Activated CD8-positive, alpha-beta memory T cell treated with anti-CD3 and anti-CD28 coated beads, Interleukin-2, amount 10 ng/mL, durations not matched to agents 7 days and 5 days (primary cell): ENCODE measurements at regions not wholly inside any gene's neighbourhood (a gene's known extent, or its start where the extent isn't known, plus 50 kb on each side); places are given as distances from the start of the nearest gene placed in this dataset.

Experiments
- ATAC-seq: fragments of 150-1000 bp; cut with Tn5 transposase; one replicate; pipeline ENCODE4 v1.10.0; 2021; ENCODE audit warnings: moderate library complexity
- CTCF ChIA-PET: fragments of 350-600 bp; sonication (Branson Sonifier 250); formaldehyde crosslinking; loops from one replicate; lab custom pipeline; 2021; ENCODE audit warnings: antibody characterized with exemption; lab: Charles Lee
- DNase-seq: peaks from one replicate; pipeline ENCODE4 v3.0.0-alpha.2; 2020
- H3K27ac Mint-ChIP-seq: one replicate; pipeline ENCODE4 v1.8.0; 2021; ENCODE audit warnings: mild to moderate bottlenecking, mixed read lengths
- H3K27me3 Mint-ChIP-seq: one replicate; pipeline ENCODE4 v1.8.0; 2021; ENCODE audit warnings: mixed read lengths
- H3K36me3 Mint-ChIP-seq: one replicate; pipeline ENCODE4 v1.8.0; 2021; ENCODE audit warnings: mild to moderate bottlenecking, mixed read lengths
- H3K4me1 Mint-ChIP-seq: one replicate; pipeline ENCODE4 v1.8.0; 2021; ENCODE audit warnings: mixed read lengths
- H3K4me3 Mint-ChIP-seq: one replicate; pipeline ENCODE4 v1.8.0; 2021; ENCODE audit warnings: mild to moderate bottlenecking, moderate library complexity, mixed read lengths
- H3K9me3 Mint-ChIP-seq: one replicate; pipeline ENCODE4 v1.8.0; 2022; ENCODE audit warnings: low read depth, mixed read lengths

DNA sequence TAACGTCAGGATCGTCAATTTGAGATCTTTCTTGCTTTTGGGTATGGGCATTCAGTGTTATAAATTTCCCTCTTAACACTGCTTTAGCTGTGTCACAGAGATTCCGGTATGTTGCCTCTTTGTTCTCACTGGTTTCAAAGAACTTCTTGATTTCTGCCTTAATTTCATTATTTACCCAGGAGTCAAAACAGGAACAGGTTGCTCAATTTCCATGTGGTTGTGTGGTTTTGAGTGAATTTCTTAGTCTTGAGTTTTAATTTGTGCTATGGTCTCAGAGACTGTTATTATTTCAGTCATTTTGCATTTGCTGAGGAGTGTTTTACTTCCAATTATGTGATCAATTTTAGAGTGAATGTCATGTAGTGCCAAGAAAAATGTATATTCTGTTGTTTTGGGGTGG lies 153.1 kb downstream of the PCDH17 start:
- ATAC-seq (no peak), DNase-seq (no peak)
- CTCF ChIA-PET = no interaction called here
- Mint-ChIP-seq H3K9me3 (peaks cover 13% of the 10 kb centered on the region), H3K27me3 (no peaks in the 10 kb centered on the region), H3K4me3 (no peak overlapping the region), H3K27ac (no peak overlapping the region), H3K4me1 (no peaks in the 10 kb centered on the region), H3K36me3 (no peaks in the 10 kb centered on the region)

DNA sequence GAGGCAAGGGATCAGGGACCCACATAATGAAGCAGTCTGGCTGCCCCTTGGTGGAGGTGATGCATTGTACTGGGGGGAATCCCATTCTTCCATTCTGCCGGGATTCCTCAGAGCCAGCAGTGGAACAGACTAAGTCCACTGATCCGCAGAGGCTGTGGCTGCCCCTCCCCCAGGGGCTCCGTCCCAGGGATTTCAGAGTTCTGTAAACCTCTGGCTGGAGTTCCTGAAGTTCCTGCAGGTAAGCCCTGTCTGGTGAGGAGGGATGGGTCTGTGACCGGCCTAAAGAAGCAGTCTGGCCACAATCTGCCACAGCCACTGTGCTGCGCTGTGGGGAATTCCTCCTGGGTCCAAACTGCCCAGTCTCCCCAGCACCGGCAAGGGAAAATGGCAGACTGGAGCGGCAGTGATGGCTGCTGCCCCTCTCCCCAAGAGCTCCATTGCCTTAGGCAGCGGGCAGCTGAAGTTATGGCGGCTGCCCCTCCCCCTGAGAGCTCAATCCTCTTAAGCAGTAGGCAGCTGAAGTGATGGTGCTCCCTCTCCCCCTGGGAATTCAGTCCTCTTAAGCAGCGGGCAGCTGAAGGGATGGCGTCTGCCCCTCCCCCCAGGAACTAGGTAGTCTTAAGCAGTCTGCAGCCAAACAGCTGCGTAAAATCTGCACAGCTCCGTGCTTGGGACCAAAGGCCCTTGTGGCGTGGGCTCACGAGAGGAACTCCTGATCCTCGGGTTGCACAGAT lies 155.7 kb downstream of the PCDH17 start:
- no peak overlapping the region for H3K27ac Mint-ChIP-seq
- no peaks in the 10 kb centered on the region for H3K4me1 Mint-ChIP-seq
- H3K9me3 Mint-ChIP-seq = peaks cover 13% of the 10 kb centered on the region
- CTCF ChIA-PET = no interaction called here
- no peak overlapping the region for H3K4me3 Mint-ChIP-seq
- DNase-seq (no peak), ATAC-seq (no peak)
- H3K36me3 Mint-ChIP-seq = no peaks in the 10 kb centered on the region
- H3K27me3 Mint-ChIP-seq = no peaks in the 10 kb centered on the region

DNA sequence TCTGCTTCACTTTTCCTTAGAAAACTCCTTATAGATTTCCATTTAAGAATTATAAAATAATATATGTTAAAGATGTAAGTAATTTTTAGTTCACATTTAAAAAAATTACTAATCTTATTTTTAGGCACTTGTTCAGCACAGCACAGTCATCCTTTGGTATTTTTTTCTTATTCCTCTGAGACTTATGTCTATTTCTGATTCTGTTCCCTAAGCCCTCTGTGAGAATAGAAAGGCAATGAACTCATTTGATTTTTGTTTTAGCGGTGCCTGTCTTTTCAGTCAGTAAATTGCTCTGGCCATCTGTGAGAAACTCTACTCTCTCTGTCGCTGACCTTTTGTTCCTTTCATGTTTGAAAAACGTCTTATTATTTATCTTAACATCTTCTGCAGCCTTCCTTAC lies 168.1 kb downstream of the PCDH17 start:
- Mint-ChIP-seq H3K9me3 (peaks cover 2% of the 10 kb centered on the region), H3K4me3 (no peak overlapping the region), H3K4me1 (no peaks in the 10 kb centered on the region), H3K36me3 (no peaks in the 10 kb centered on the region), H3K27me3 (no peaks in the 10 kb centered on the region), H3K27ac (no peak overlapping the region)
- no peak for ATAC-seq
- CTCF ChIA-PET = no interaction called here
- no peak for DNase-seq

DNA sequence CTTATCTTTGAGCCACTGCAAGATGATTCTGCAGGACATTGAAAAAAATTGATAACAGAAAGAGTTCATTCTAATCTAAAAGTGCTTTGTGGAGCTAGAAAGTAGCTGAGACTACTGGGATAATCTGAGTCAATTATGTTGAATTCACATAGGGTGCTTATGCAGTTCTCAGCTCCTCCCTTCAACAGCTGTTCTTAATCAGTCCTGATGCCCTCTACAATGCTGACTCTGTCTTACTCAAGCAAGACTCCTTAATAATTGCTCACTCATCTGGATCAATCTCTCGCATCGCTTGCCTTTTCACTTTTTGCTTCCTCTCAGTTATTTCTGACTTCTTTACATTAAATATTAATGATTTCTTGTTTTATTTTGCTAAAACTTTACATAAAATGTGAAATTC lies 182.1 kb downstream of the PCDH17 start:
- ATAC-seq = no peak
- H3K4me1 Mint-ChIP-seq = no peaks in the 10 kb centered on the region
- H3K27ac Mint-ChIP-seq = no peak overlapping the region
- H3K4me3 Mint-ChIP-seq = no peak overlapping the region
- CTCF ChIA-PET = no interaction called here
- H3K9me3 Mint-ChIP-seq = peaks cover 14% of the 10 kb centered on the region
- H3K27me3 Mint-ChIP-seq = no peaks in the 10 kb centered on the region
- no peak for DNase-seq
- H3K36me3 Mint-ChIP-seq = no peaks in the 10 kb centered on the region

DNA sequence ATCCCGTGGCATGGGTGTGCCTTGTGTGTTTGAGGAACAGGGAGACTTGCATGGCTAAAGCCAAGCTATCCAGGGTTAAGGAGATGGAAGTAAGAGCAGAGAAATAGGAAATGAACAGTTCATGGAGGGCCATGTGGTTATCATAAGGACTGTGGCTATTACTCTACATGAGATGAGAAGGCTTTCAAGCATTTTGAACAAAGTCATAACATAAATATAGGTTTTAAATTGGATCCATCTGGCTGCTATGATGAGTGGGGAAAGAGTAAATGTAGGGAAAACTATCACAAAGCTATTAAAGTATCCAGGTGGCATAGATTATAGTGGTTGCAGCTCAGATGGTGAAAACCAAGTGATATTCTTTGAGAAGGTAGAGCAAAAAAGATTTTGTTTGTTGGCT lies 184.1 kb downstream of the PCDH17 start:
- no peaks in the 10 kb centered on the region for H3K27me3 Mint-ChIP-seq

DNA sequence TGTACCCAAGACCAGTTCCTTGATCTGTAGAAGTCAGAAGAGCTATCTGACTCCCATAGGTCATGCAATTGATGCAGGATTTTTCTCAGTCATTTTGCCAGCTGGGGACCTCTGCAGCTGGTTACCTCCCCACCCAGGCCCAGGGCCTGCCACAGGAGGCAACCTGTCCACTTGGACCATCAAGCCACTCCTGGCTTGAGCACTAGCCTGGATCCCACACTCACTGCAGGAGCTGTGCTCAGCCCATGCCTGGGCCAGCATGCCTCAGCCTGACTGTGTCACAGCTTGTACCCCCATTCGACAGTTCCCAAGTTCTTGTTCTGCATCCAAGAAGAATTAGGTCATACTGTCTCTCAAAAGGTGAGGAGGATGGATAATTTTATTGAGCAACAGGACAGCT lies 189.4 kb downstream of the PCDH17 start:
- ATAC-seq (no peak), DNase-seq (no peak)
- Mint-ChIP-seq H3K27ac (no peak overlapping the region), H3K36me3 (no peaks in the 10 kb centered on the region), H3K9me3 (peaks cover 14% of the 10 kb centered on the region), H3K4me3 (no peak overlapping the region), H3K27me3 (no peaks in the 10 kb centered on the region), H3K4me1 (no peaks in the 10 kb centered on the region)
- CTCF ChIA-PET = no interaction called here

More for the DNA sequence above, 184.1 kb downstream of the PCDH17 start:
- H3K27ac Mint-ChIP-seq = no peak overlapping the region
- peaks cover 17% of the 10 kb centered on the region for H3K9me3 Mint-ChIP-seq
- no peaks in the 10 kb centered on the region for H3K4me1 Mint-ChIP-seq
- CTCF ChIA-PET = no interaction called here
- H3K36me3 Mint-ChIP-seq = no peaks in the 10 kb centered on the region
- H3K4me3 Mint-ChIP-seq = no peak overlapping the region
- DNase-seq (no peak), ATAC-seq (no peak)

DNA sequence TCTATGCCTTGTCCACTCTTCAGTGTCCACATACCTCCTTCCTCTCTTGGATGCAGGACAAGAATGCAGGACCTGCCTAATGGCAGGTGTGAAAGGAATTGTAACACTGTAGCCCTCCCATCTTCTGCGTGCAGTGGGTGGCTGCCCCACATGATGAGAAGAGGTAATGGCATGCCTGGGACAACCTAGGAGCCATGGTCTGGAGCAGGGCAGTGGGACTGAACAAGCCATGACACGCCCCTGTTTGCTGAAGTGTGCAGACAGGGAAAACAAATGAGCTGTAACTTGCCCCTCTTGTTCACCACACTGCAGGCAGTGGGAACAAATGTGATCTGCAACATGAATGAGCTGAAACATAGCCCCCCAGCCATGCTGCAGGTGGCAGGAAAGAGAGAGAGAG lies 192.2 kb downstream of the PCDH17 start:
- Mint-ChIP-seq H3K36me3 (no peaks in the 10 kb centered on the region), H3K27me3 (no peaks in the 10 kb centered on the region), H3K4me1 (no peaks in the 10 kb centered on the region), H3K4me3 (no peak overlapping the region), H3K27ac (no peak overlapping the region), H3K9me3 (peaks cover 11% of the 10 kb centered on the region)
- CTCF ChIA-PET = no interaction called here
- DNase-seq (no peak), ATAC-seq (no peak)

DNA sequence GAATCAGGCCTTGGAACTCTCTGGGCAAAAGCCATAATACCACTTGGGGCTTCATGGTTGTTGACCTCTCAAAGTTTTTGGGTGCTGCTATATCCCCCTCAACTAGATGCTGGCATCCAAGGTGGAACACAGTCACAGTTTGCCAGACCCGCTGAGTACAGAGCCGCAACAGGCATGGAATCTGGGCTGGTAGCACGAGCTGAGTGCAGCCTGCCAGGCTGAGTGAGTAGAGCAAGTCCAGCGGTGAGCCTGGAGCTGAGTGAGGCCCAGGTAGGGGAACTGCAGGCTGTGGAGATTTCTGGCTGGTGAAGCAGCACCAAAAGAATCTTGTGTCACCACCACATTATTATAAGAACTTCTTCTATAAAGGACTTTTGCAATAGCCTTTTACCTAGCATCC lies 192.6 kb downstream of the PCDH17 start:
- H3K4me3 Mint-ChIP-seq = no peak overlapping the region
- H3K4me1 Mint-ChIP-seq = no peaks in the 10 kb centered on the region
- H3K9me3 Mint-ChIP-seq = peaks cover 11% of the 10 kb centered on the region
- no peaks in the 10 kb centered on the region for H3K27me3 Mint-ChIP-seq
- DNase-seq (no peak), ATAC-seq (no peak)
- H3K36me3 Mint-ChIP-seq = no peaks in the 10 kb centered on the region
- CTCF ChIA-PET = no interaction called here
- H3K27ac Mint-ChIP-seq = no peak overlapping the region

DNA sequence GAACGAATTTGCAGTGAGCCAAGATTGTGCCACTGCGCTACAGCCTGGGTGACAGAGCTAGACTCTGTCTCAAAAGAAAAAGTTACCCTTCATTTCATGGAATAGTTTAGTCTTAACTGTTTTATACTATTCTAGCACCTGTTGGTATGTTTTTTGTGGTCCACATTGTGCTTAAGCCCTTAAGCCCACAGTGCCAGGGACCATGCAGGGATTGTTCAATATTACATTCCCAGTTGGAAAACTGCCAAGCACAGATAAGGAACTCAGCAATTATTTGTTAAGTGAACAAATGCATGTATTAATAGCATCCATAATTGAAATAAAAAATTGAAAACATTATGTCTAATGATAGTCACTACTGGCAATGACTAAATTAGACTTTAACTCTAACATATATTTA lies 193.5 kb downstream of the PCDH17 start:
- H3K27ac Mint-ChIP-seq = no peak overlapping the region
- CTCF ChIA-PET = no interaction called here
- ATAC-seq = no peak

DNA sequence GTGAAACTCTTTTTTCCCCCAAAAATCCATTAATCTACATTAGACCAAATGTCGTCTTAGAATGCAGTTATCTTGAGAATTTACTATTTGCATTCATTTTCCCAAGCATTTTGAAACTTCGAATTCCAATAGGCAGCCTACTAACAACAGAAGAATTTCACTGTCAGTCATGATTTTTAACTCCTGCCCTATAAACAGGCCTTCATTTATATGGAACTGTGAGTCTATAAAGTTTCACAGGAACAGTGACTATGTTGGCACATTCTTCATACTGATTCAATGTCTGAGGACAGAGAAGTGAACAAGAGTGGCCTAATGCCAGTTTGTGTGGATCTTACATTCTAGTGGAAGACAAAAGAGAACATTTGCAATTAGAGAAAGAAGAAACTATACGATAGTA lies 198.0 kb downstream of the PCDH17 start:
- Mint-ChIP-seq H3K27me3 (no peaks in the 10 kb centered on the region), H3K9me3 (peaks cover 12% of the 10 kb centered on the region), H3K27ac (no peak overlapping the region), H3K36me3 (no peaks in the 10 kb centered on the region), H3K4me1 (no peaks in the 10 kb centered on the region), H3K4me3 (no peak overlapping the region)
- CTCF ChIA-PET = no interaction called here
- DNase-seq (no peak), ATAC-seq (no peak)

More for the DNA sequence above, 193.5 kb downstream of the PCDH17 start:
- Mint-ChIP-seq H3K27me3 (no peaks in the 10 kb centered on the region), H3K4me1 (no peaks in the 10 kb centered on the region), H3K36me3 (no peaks in the 10 kb centered on the region), H3K9me3 (peaks cover 11% of the 10 kb centered on the region), H3K4me3 (no peak overlapping the region)
- DNase-seq = no peak

DNA sequence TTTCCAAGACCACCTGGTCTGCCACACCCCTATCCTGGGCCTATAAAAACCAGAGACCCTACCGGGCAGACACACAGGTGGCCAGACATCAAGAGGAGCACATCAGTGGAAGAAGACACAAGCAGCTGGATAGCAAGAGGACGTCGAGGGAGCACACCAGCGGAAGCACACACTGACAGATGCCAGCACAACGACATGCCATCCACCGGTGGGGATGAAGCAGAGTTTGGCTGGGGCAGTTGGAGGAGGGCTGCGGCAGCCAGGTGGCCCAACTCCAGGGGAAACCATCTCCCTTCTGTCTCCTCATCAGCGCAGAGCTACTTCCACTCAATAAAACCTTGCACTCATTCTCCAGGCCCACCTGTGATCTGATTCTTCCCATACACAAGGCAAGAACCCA lies 200.6 kb downstream of the PCDH17 start:
- H3K4me1 Mint-ChIP-seq = no peaks in the 10 kb centered on the region
- DNase-seq (no peak), ATAC-seq (no peak)
- no peaks in the 10 kb centered on the region for H3K27me3 Mint-ChIP-seq
- peaks cover 12% of the 10 kb centered on the region for H3K9me3 Mint-ChIP-seq
- no peaks in the 10 kb centered on the region for H3K36me3 Mint-ChIP-seq
- CTCF ChIA-PET = no interaction called here
- H3K27ac Mint-ChIP-seq = no peak overlapping the region
- H3K4me3 Mint-ChIP-seq = no peak overlapping the region

DNA sequence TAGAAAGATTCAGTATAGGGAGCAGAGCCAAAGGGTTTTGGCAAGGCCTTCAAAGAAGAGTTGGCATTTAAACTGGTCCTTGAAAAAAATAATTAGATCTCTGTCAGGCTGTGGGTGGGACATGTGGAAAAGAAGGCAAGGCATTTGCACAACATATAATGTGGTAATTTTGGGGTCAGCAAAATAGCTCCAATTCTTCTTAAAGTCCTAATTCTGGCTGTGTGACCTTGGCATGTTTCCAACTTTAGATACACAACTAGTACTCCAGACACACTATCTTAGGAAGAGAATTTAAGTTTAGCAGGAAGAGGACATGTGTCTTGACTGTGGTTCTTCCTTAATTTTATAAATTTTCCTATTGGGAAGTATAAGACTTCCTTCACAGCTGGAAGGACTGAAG lies 206.3 kb downstream of the PCDH17 start:
- Mint-ChIP-seq H3K27me3 (no peaks in the 10 kb centered on the region), H3K9me3 (peaks cover 7% of the 10 kb centered on the region), H3K27ac (no peak overlapping the region), H3K4me1 (no peaks in the 10 kb centered on the region), H3K4me3 (no peak overlapping the region), H3K36me3 (no peaks in the 10 kb centered on the region)
- ATAC-seq (no peak), DNase-seq (no peak)
- CTCF ChIA-PET = no interaction called here

DNA sequence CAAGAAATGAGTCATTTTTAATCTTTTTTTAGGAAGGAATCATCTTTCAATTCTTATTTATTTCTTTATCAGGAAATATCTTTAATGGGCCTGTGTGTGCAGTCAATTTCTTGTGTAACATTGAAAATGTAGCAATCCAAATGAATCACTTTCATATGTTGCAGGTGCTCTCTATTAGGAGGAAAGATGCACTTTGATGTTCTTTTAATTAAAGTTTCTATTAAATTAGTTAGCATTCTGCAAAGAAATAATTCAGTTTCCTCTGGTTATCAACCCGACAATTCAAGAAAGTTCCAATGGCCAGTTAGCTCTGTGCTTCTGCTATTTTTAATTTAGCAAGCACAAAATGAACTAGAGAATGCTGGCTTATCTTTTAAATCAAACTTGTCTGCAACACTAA lies 212.0 kb downstream of the PCDH17 start:
- no peak for ATAC-seq
- H3K36me3 Mint-ChIP-seq = no peaks in the 10 kb centered on the region
- CTCF ChIA-PET = no interaction called here
- no peak overlapping the region for H3K4me3 Mint-ChIP-seq
- DNase-seq = no peak
- no peaks in the 10 kb centered on the region for H3K4me1 Mint-ChIP-seq
- H3K27me3 Mint-ChIP-seq = no peaks in the 10 kb centered on the region
- peaks cover 15% of the 10 kb centered on the region for H3K9me3 Mint-ChIP-seq
- no peak overlapping the region for H3K27ac Mint-ChIP-seq

DNA sequence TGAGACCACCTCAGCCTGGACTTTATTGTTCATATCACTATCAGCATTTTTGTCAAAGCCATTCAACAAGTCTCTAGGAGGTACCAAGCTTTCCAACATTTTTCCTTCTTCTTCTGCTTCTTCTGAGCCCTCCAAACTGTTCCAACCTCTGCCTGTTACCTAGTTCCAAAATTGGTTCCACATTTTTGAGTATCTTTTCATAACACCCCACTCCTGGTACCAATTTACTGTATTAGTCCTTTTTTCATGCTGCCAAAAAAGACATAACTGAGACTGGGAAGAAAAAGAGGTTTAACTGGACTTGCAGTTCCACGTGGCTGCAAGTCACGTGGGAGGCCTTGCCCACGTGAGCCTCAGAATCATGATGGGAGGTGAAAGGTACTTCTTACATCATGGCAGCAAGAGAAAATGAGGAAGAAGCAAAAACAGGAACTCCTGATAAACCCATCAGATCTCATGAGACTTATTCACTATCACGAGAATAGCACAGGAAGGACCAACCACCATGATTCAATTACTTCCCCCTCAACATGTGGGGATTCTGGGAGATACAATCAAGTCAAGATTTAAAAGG lies 215.1 kb downstream of the PCDH17 start:
- H3K27me3 Mint-ChIP-seq = no peaks in the 10 kb centered on the region
- ATAC-seq = no peak
- CTCF ChIA-PET = no interaction called here

More for the DNA sequence above, 215.1 kb downstream of the PCDH17 start:
- Mint-ChIP-seq H3K36me3 (no peaks in the 10 kb centered on the region), H3K4me3 (no peak overlapping the region), H3K27ac (no peak overlapping the region), H3K9me3 (peaks cover 14% of the 10 kb centered on the region), H3K4me1 (no peaks in the 10 kb centered on the region)
- DNase-seq = no peak
